GM12874 (cell line): ENCODE measurements at regions not wholly inside any gene's neighbourhood (a gene's known extent, or its start where the extent isn't known, plus 50 kb on each side); places are given as distances from the start of the nearest gene placed in this dataset.

Experiments
- CTCF ChIP-seq: IDR thresholded peaks from 2 replicates; pipeline ENCODE4 v1.5.1; 2011; ENCODE audit warnings: low read depth, mild to moderate bottlenecking, control low read depth, low read length, moderate library complexity; ENCODE audit not compliant: insufficient read depth

- TF ChIP-seq CTCF, result no peak
These were observed 494.1 kb downstream of the CENPC start for GRCh38 chr4:67051000-67051789.

GRCh38 chr4:67049446-67049845, 495.9 kb downstream of the CENPC start:
- TF ChIP-seq CTCF, result no peak

GRCh38 chr4:67048530-67048929, 496.8 kb downstream of the CENPC start:
- no peak for TF ChIP-seq CTCF

GRCh38 chr4:67040315-67040714, 505.0 kb downstream of the CENPC start:
- no peak for TF ChIP-seq CTCF

- TF ChIP-seq CTCF, result no peak
These were observed 507.1 kb downstream of the CENPC start for GRCh38 chr4:67038228-67038566.

- no peak for TF ChIP-seq CTCF
These were observed 507.6 kb downstream of the CENPC start for GRCh38 chr4:67037504-67038227.

- no peak for TF ChIP-seq CTCF
These were observed 508.5 kb downstream of the CENPC start for GRCh38 chr4:67036791-67037190.
